OCI-LY7 (cell line): ENCODE measurements at regions not wholly inside any gene's neighbourhood (a gene's known extent, or its start where the extent isn't known, plus 50 kb on each side); places are given as distances from the start of the nearest gene placed in this dataset.
"Not testable (repeated sequence)": the region's sequence is repeated elsewhere in the genome, so short reads cannot be mapped to it uniquely, and the experiment has no call there.

Experiments
- EZH2phosphoT487 ChIP-seq: fragments of 200-600 bp; sonication (generic); IDR thresholded peaks from 2 replicates; pipeline ENCODE4 v1.6.1; 2018; ENCODE audit warnings: low read depth, borderline replicate concordance, mild to moderate bottlenecking, mixed run types, antibody characterized with exemption, low read length, moderate library complexity, mixed read lengths
- TF ChIP-seq, protein P1 (sequence below): fragments of 200-600 bp; sonication (generic); conservative IDR thresholded peaks from 2 replicates; pipeline ENCODE4 v1.5.1; 2014; ENCODE audit warnings: mild to moderate bottlenecking, antibody characterized with exemption, low read length, moderate library complexity, mixed read lengths

DNA sequence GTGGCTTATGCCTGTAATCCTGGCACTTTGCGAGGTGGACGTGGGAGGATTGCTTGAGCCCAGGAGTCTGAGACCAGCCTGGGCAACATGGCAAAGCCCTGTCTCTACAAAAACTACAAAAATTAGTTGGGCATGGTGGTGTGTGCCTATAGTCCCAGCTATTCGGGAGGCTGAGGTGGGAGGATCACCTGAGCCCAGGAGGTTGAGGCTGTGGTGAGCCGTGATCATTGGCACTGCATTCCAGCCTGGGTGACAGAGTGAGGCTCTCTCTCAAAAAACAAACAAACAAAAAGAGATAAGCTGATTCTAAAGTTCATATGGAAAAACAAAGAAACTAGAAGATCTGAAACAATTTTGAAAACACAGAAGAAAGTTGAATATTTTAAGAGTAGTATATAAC, 136.9 kb downstream of the GPR85 start:
- TF ChIP-seq, protein P1, sequence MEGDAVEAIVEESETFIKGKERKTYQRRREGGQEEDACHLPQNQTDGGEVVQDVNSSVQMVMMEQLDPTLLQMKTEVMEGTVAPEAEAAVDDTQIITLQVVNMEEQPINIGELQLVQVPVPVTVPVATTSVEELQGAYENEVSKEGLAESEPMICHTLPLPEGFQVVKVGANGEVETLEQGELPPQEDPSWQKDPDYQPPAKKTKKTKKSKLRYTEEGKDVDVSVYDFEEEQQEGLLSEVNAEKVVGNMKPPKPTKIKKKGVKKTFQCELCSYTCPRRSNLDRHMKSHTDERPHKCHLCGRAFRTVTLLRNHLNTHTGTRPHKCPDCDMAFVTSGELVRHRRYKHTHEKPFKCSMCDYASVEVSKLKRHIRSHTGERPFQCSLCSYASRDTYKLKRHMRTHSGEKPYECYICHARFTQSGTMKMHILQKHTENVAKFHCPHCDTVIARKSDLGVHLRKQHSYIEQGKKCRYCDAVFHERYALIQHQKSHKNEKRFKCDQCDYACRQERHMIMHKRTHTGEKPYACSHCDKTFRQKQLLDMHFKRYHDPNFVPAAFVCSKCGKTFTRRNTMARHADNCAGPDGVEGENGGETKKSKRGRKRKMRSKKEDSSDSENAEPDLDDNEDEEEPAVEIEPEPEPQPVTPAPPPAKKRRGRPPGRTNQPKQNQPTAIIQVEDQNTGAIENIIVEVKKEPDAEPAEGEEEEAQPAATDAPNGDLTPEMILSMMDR: not testable (repeated sequence)
- TF ChIP-seq EZH2phosphoT487: not testable (repeated sequence)
